HG03460 (cell line): ENCODE measurements at regions not wholly inside any gene's neighbourhood (a gene's known extent, or its start where the extent isn't known, plus 50 kb on each side); places are given as distances from the start of the nearest gene placed in this dataset.

Experiments
- ATAC-seq: cut with Tn5 transposase; IDR thresholded peaks from one replicate; pipeline ENCODE4 v1.9.1; 2021; ENCODE audit not compliant: unreplicated experiment

GRCh38 chr19:28497137-28497536 lies 715.8 kb downstream of the UQCRFS1 start:
- ATAC-seq = no peak

DNA sequence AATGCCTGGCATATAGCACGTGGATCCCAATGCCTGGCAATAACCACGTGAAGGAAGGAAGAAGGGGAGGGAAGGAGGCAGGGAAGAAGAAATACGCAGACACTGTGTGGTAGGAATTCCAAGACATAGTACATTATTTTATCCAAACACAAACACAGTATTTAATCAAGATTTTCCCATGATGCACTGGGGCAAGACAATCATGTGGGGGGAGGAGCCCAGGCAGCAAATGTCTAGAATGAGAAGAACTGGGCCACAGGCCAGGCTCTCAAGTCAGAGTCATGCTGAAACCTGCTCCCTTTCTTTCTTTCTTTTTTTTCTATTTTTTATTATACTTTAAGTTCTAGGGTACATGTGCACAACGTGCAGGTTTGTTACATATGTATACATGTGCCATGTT lies 717.9 kb downstream of the UQCRFS1 start:
- ATAC-seq = no peak

- no peak for ATAC-seq
These were observed 718.5 kb downstream of the UQCRFS1 start for GRCh38 chr19:28494461-28494860.

DNA sequence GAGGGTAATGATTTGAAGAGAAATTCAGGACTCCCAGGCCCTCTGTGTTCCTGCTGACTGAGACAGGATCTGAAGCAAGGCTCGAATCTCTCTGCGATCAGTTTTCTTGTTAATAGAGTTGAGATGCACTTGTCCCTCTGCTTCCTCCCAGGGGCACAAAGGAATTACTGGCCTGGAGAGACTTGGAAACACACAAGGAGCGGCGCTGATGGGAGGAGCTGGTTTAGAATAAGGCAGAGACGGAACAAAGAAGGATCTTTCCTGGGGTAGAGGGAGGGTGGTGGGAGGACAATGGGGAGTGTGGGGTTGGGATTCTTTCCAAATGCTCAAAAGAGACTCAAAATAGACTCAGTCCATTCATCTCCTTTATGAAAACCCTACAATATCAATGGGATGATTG lies 719.1 kb downstream of the UQCRFS1 start:
- no peak for ATAC-seq

DNA sequence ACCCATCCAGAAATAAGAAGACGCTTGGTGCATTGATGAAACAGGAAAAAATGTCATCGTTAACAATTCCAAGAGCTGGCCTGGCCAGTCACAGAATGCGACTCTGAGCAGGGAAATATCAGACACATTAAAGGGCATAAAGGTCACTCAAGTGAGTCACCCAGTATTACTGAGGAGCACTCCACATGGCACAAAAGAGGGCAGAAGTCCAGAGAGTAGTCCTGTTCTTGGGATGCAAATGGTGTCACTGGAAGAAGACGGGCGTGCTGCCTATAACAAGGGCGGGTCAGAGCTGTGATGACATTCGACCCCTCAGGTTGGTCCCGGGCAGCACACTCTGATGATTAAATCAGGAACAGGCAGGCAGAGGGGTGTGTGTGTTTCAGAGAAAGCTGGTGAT lies 720.3 kb downstream of the UQCRFS1 start:
- ATAC-seq = no peak

DNA sequence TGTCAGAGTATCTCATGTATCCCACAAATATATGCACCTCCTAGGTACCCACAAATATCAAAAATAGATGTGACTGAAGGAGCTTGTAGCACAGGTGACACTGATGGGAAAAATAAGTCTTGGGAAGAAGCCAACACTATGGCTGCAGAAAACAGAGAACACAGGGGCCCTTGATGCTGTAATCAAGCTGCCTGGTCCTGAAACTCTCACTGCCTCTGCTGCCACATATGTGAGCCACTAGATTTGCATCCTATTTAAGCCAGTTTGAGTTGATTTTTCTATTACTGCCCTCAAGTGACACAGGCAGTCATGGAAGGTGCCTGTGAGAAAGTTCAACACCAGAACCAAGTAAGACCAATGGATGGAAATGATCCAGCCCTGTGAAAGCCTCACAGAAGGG lies 720.8 kb downstream of the UQCRFS1 start:
- no peak for ATAC-seq

GRCh38 chr19:28489776-28490175 lies 723.2 kb downstream of the UQCRFS1 start:
- ATAC-seq = no peak

GRCh38 chr19:28489126-28489660 lies 723.8 kb downstream of the UQCRFS1 start:
- no peak for ATAC-seq

GRCh38 chr19:28487999-28488398 lies 725.0 kb downstream of the UQCRFS1 start:
- no peak for ATAC-seq

DNA sequence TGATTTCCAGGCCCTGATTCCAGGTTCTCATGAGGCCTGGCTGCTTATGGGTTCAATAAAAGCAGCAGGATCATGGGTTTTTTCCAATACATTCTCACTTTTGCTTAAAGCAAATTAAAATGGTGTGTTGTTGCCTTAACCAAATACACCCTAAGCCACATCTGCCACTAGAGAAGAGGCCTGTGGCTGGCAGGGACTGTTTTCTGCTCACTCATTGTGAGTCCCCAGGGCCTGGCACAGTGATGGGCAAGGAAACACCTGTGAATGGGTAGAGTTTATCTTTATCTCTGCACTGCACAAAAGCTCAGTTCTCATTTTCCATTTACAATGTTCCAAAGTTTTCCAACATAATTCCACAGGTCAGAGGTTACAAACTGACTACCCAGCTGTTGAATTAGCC lies 726.0 kb downstream of the UQCRFS1 start:
- no peak for ATAC-seq

- no peak for ATAC-seq
These were observed 726.5 kb downstream of the UQCRFS1 start for GRCh38 chr19:28486473-28486872.

- no peak for ATAC-seq
These were observed 727.7 kb downstream of the UQCRFS1 start for GRCh38 chr19:28485292-28485691.

DNA sequence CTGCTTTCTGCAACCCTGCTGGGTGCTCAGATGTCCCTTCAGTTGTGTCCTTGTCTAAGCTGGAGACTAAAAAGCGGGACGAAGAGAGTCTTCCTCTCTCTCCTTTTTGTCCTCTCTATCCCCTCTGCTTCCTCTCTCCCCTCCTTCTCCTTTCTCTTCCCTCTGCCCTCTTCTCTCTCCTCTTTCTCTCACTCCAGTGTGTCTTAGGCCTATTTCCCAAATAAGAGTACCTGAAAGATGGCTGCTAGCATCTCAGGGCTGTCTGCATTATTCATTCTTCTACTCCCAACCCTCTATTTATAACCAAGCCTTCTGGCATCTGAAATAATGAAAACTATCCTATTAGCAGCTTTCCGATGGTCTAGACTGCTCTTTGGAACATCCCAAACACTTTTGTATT lies 729.8 kb downstream of the UQCRFS1 start:
- ATAC-seq = no peak

- ATAC-seq = no peak
These were observed 730.7 kb downstream of the UQCRFS1 start for GRCh38 chr19:28482221-28482620.

GRCh38 chr19:28481674-28482073 lies 731.3 kb downstream of the UQCRFS1 start:
- no peak for ATAC-seq

GRCh38 chr19:28475525-28475924 lies 737.4 kb downstream of the UQCRFS1 start:
- no peak for ATAC-seq

GRCh38 chr19:28472843-28473242 lies 740.1 kb downstream of the UQCRFS1 start:
- no peak for ATAC-seq

DNA sequence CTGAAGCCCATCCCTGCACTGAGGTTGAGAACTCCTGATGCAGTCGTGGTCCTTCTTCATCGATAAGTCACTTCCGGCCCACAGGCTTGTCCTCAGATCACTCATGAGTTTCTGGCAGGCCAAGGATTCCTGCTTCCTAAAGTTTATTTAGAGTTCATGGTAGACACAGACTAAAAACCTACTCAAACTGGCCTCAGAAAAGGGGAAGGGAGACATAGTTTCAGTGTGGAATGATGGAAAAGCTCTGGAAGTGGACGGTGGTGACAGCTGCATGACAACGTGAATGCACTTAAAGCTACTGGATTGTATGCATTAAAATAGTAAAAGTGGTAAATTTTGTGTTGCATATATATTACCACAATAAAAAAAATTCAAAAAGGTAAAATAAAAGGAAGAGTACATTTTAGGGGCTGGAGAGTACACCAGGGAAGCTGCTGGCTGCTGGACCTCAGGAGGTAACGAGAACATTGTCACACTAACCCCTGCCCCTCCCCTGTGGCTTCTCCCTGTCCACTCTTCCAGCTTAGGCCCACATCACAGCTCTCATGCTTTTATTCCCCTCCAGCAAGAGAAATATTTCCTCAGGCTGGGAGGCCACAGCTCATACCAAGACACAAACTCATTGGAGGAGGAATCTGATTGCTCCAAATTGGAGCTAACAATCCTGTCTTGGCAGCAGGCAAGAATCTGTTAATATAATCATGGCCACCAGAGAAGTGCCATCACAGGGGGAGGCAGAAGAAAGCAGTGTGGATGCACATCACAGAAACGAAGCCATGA lies 741.0 kb downstream of the UQCRFS1 start:
- ATAC-seq = no peak

DNA sequence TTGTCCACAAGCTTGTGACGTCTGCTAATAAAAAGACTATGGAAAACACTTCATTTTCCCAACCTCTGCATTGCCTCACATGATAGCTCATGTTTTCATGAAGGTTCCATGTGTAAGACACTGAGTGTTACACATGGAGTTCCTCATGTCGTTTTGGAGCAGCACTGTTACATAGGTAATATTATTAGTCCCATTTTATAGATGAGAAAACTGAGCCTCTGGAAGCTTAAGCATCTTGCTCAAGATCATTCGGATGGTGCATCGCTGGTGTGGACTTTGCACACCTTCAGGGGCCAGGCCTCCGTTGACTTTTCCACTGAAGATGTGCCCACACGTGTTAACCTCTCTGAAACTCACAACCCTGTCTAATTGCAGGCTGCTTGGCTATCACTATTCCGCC lies 743.4 kb downstream of the UQCRFS1 start:
- no peak for ATAC-seq

DNA sequence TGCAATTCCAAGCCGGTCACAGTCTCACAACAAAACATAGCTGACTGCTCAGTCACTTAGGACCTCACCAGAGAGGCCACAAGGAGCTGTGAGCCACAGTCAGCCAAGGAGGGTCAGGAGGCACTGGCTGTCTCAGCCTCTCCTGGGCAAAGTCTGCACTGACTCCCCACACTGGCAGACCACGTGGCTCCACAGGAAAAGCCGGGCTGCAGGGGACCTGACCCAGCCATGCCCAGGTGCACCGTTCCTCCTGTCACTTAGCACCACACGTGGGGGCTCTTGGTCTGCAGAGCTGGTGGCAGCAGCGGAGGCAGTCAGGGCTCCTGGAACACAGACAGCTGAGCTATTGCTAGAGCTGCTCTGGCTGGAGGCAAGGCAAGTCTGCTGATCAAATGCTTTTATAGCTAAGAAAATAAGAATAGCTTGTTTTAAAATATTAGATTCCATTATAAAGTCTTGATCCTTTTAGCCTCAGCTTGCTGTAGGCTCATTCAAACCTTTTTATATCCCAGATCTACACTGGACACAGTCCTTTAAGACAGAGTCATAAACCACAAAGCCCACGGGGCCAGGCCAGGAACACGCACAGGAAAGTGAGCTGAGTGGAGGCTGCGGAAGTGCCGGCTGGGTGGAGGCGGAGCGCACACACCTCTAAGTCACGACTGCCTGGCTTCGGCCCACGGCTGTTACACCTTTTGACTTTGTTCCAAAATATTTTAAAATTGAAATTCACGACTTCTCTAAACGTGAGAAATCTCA lies 744.1 kb downstream of the UQCRFS1 start:
- ATAC-seq = no peak

DNA sequence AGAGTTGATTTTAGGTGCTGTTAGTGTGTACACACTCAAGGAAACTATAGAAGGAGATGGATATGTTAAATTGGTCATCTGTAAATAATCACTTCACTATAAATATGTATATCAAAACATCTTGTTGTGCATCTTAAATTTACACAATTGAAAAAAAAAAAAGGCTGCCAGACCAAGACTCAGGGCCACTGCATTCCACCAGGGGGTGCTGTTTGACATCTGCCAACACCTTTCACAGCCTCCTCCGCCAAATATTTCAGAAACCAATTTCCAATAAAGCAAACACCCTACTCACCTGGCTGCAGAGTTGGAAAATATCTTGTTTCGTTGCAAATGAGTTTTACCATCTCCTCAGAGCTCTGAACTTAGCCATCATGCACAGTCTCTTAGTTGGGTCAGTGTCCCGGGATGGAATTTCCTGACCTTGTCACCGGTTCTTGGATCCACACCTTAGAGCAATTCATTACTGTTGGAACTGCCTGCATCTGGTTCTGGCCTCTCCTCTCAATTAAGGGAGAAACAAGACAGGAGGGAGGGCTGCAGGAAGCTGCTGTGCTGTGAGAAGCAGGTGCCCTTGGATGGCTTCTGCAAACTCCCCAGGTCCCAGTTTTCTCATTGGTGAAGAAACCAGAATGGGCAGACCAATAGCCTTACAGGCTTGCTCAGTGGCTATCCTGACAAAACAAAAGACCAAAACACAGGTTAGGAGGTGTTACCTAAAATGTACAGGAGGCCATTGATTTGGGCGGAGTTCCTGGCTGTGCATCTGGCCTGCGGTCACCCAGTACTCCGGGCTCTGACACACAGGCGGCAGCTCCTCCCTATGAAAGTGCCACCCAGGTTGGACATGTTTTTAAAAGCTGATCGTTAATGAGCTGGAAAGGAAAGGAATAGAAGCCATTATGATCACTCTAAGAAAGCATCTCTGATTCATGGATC lies 746.6 kb downstream of the UQCRFS1 start:
- ATAC-seq = no peak
